Nephron progenitor cell (in vitro differentiated cells): ENCODE measurements at regions not wholly inside any gene's neighbourhood (a gene's known extent, or its start where the extent isn't known, plus 50 kb on each side); places are given as distances from the start of the nearest gene placed in this dataset.

ENCODE experiments used
- DNase-seq: peaks from one replicate; pipeline ENCODE4 v3.0.0; 2021
- H3K27ac Mint-ChIP-seq: 2 replicates; pipeline ENCODE4 v1.8.0; 2021; ENCODE audit warnings: mild to moderate bottlenecking, moderate library complexity, mixed read lengths
- H3K27me3 Mint-ChIP-seq: 2 replicates; pipeline ENCODE4 v1.8.0; 2021; ENCODE audit warnings: mild to moderate bottlenecking, low read depth, mixed read lengths; ENCODE audit not compliant: poor library complexity
- H3K36me3 Mint-ChIP-seq: 2 replicates; pipeline ENCODE4 v1.8.0; 2021; ENCODE audit warnings: low read depth, mixed read lengths
- H3K4me1 Mint-ChIP-seq: 2 replicates; pipeline ENCODE4 v1.8.0; 2021; ENCODE audit warnings: mixed read lengths
- H3K4me3 Mint-ChIP-seq: 2 replicates; pipeline ENCODE4 v1.8.0; 2021; ENCODE audit warnings: mild to moderate bottlenecking, moderate library complexity, mixed read lengths
- H3K9me3 Mint-ChIP-seq: 2 replicates; pipeline ENCODE4 v1.8.0; 2021; ENCODE audit warnings: mild to moderate bottlenecking, moderate library complexity, mixed read lengths
- CTCF ChIP-seq: fragments of 200-600 bp; sonication (generic); IDR thresholded peaks from 2 replicates; pipeline ENCODE4 v1.5.0; 2021; ENCODE audit warnings: antibody characterized with exemption

- DNase-seq = no peak
- peaks cover 5% of the 10 kb centered on the region for H3K9me3 Mint-ChIP-seq
- H3K4me1 Mint-ChIP-seq = no peaks in the 10 kb centered on the region
- no peaks in the 10 kb centered on the region for H3K27me3 Mint-ChIP-seq
- no peaks in the 10 kb centered on the region for H3K36me3 Mint-ChIP-seq
- no peak overlapping the region for H3K4me3 Mint-ChIP-seq
- no peak for TF ChIP-seq CTCF
- H3K27ac Mint-ChIP-seq = no peak overlapping the region
Measured at GRCh38 chr4:44046491-44046890, 402.1 kb downstream of the KCTD8 start.

GRCh38 chr4:44056721-44057151, 391.9 kb downstream of the KCTD8 start:
- Mint-ChIP-seq H3K9me3 (no peaks in the 10 kb centered on the region), H3K27ac (no peak overlapping the region), H3K27me3 (no peaks in the 10 kb centered on the region), H3K4me3 (no peak overlapping the region), H3K4me1 (peaks cover 5% of the 10 kb centered on the region), H3K36me3 (no peaks in the 10 kb centered on the region)
- no peak for TF ChIP-seq CTCF
- DNase-seq = no peak

GRCh38 chr4:44070843-44071242, 377.8 kb downstream of the KCTD8 start:
- TF ChIP-seq CTCF = no peak
- H3K27ac Mint-ChIP-seq = no peak overlapping the region
- H3K36me3 Mint-ChIP-seq = no peaks in the 10 kb centered on the region
- H3K4me1 Mint-ChIP-seq = no peaks in the 10 kb centered on the region
- no peak overlapping the region for H3K4me3 Mint-ChIP-seq
- DNase-seq = no peak
- no peaks in the 10 kb centered on the region for H3K9me3 Mint-ChIP-seq
- peaks cover 4% of the 10 kb centered on the region for H3K27me3 Mint-ChIP-seq

GRCh38 chr4:44071959-44072955, 376.4 kb downstream of the KCTD8 start:
- H3K27ac Mint-ChIP-seq = no peak overlapping the region
- H3K36me3 Mint-ChIP-seq = no peaks in the 10 kb centered on the region
- no peaks in the 10 kb centered on the region for H3K9me3 Mint-ChIP-seq
- H3K4me1 Mint-ChIP-seq = no peaks in the 10 kb centered on the region
- DNase-seq = no peak
- TF ChIP-seq CTCF = no peak
- H3K4me3 Mint-ChIP-seq = no peak overlapping the region
- peaks cover 4% of the 10 kb centered on the region for H3K27me3 Mint-ChIP-seq

GRCh38 chr4:44086753-44087152, 361.9 kb downstream of the KCTD8 start:
- Mint-ChIP-seq H3K27ac (no peak overlapping the region), H3K36me3 (no peaks in the 10 kb centered on the region), H3K4me3 (no peak overlapping the region), H3K27me3 (no peaks in the 10 kb centered on the region), H3K9me3 (peaks cover 8% of the 10 kb centered on the region), H3K4me1 (no peaks in the 10 kb centered on the region)
- TF ChIP-seq CTCF = no peak
- DNase-seq = no peak

GRCh38 chr4:44093390-44093789, 355.2 kb downstream of the KCTD8 start:
- H3K27me3 Mint-ChIP-seq = no peaks in the 10 kb centered on the region
- H3K4me3 Mint-ChIP-seq = no peak overlapping the region
- DNase-seq = no peak
- no peak overlapping the region for H3K27ac Mint-ChIP-seq
- H3K9me3 Mint-ChIP-seq = no peaks in the 10 kb centered on the region
- H3K36me3 Mint-ChIP-seq = no peaks in the 10 kb centered on the region
- no peaks in the 10 kb centered on the region for H3K4me1 Mint-ChIP-seq
- no peak for TF ChIP-seq CTCF
